CD8-positive, alpha-beta memory T cell (primary cell): ENCODE measurements at regions not wholly inside any gene's neighbourhood (a gene's known extent, or its start where the extent isn't known, plus 50 kb on each side); places are given as distances from the start of the nearest gene placed in this dataset.

Source experiments
- CTCF ChIA-PET: fragments of 350-600 bp; sonication (Branson Sonifier 250); formaldehyde crosslinking; loops from one replicate; lab custom pipeline; 2021; ENCODE audit warnings: antibody characterized with exemption; lab: Charles Lee
- POLR2A ChIA-PET: fragments of 350-600 bp; sonication (Branson Sonifier 250); formaldehyde crosslinking; loops from one replicate; lab custom pipeline; 2021; ENCODE audit warnings: antibody characterized with exemption; lab: Charles Lee
- DNase-seq, 5 donors: peaks; one replicate each; pipeline versions ENCODE4 v3.0.0 to v3.0.0-alpha.2; 2020 to 2022; ENCODE audit warnings: mixed read lengths in 1 of 5
- H3K27ac ChIP-seq: one replicate; pipeline ENCODE4 v1.7.0; 2013; ENCODE audit warnings: low read depth, mild to moderate bottlenecking, low read length, moderate library complexity
- H3K27me3 ChIP-seq: 2 replicates; pipeline ENCODE4 v1.7.0; 2013; ENCODE audit warnings: low read length, mild to moderate bottlenecking; ENCODE audit not compliant: insufficient read depth, poor library complexity, severe bottlenecking
- H3K36me3 ChIP-seq: 2 replicates; pipeline ENCODE4 v1.7.0; 2013; ENCODE audit warnings: mild to moderate bottlenecking, low read length, moderate library complexity; ENCODE audit not compliant: insufficient read depth
- H3K4me1 ChIP-seq: 2 replicates; pipeline ENCODE4 v1.7.0; 2013; ENCODE audit warnings: mild to moderate bottlenecking, low read length, moderate library complexity; ENCODE audit not compliant: insufficient read depth
- H3K4me3 ChIP-seq: 2 replicates; pipeline ENCODE4 v1.7.0; 2013; ENCODE audit warnings: mild to moderate bottlenecking, low read length
- H3K9me3 ChIP-seq: 2 replicates; pipeline ENCODE4 v1.7.0; 2013; ENCODE audit warnings: mild to moderate bottlenecking, low read length
- H3K27ac Mint-ChIP-seq, 8 donors: one replicate each; pipeline ENCODE4 v1.8.0; 2020 to 2021; ENCODE audit warnings: mixed read lengths in 8 of 8, mild to moderate bottlenecking in 6 of 8, inconsistent platforms in 3 of 8, moderate library complexity in 3 of 8
- H3K27me3 Mint-ChIP-seq, 2 donors: one replicate each; pipeline ENCODE4 v1.8.0; 2020 to 2021; ENCODE audit warnings: mixed read lengths in 2 of 2, mild to moderate bottlenecking in 1 of 2, moderate library complexity in 1 of 2
- H3K36me3 Mint-ChIP-seq, 3 donors: one replicate each; pipeline ENCODE4 v1.8.0; 2020 to 2021; ENCODE audit warnings: mixed read lengths in 3 of 3, inconsistent platforms in 1 of 3, mild to moderate bottlenecking in 1 of 3
- H3K4me1 Mint-ChIP-seq, 3 donors: one replicate each; pipeline ENCODE4 v1.8.0; 2020 to 2021; ENCODE audit warnings: mixed read lengths in 3 of 3, inconsistent platforms in 1 of 3, mild to moderate bottlenecking in 1 of 3
- H3K4me3 Mint-ChIP-seq, 7 donors: one replicate each; pipeline ENCODE4 v1.8.0; 2020 to 2021; ENCODE audit warnings: mixed read lengths in 7 of 7, mild to moderate bottlenecking in 6 of 7, moderate library complexity in 4 of 7, inconsistent platforms in 2 of 7
- H3K9me3 Mint-ChIP-seq, 5 donors: one replicate each; pipeline ENCODE4 v1.8.0; 2020 to 2022; ENCODE audit warnings: mixed read lengths in 5 of 5, mild to moderate bottlenecking in 3 of 5, moderate library complexity in 2 of 5, inconsistent platforms in 1 of 5

GRCh38 chr12:107352347-107353081, 259.2 kb upstream of the CRY1 start:
- no peak overlapping the region for H3K27ac ChIP-seq
- Mint-ChIP-seq H3K9me3 (no peaks in the 10 kb centered on the region), H3K27ac (peak overlapping the region; percentile 52 to 98 (median 85)), H3K4me1 (peaks cover 35 to 58% (median 45%) of the 10 kb centered on the region in 3 donors), H3K27me3 (no peaks in the 10 kb centered on the region), H3K4me3 (peak overlapping the region in 6 of 7 donors; percentile 55 to 81 (median 65)), H3K36me3 (peaks cover 0 to 3% (median under 1%) of the 10 kb centered on the region in 3 donors)
- no peak overlapping the region for H3K4me3 ChIP-seq
- CTCF ChIA-PET = no interaction called here
- H3K4me1 ChIP-seq = peaks cover 33% of the 10 kb centered on the region
- no peaks in the 10 kb centered on the region for H3K36me3 ChIP-seq
- no peaks in the 10 kb centered on the region for H3K9me3 ChIP-seq
- DNase-seq = no peak
- POLR2A ChIA-PET = interaction anchor here (0.7 kb wide), 1 partner anchor 17 kb away, joined by 3 read pairs; no protein-coding TSS in a partner anchor
- H3K27me3 ChIP-seq = no peaks in the 10 kb centered on the region

GRCh38 chr12:107353312-107353711, 260.0 kb upstream of the CRY1 start:
- ChIA-PET CTCF (no interaction called here), POLR2A (no interaction called here)
- peak overlapping the region in 6 of 8 donors; percentile 41 to 98 (median 85) for H3K27ac Mint-ChIP-seq
- no peak for DNase-seq
- H3K9me3 Mint-ChIP-seq = no peaks in the 10 kb centered on the region
- H3K36me3 Mint-ChIP-seq = peaks cover 0 to 3% (median 2%) of the 10 kb centered on the region in 3 donors
- H3K4me1 ChIP-seq = peaks cover 28% of the 10 kb centered on the region
- H3K9me3 ChIP-seq = no peaks in the 10 kb centered on the region
- H3K27me3 Mint-ChIP-seq = peaks cover 2 to 5% of the 10 kb centered on the region in 2 donors
- H3K4me1 Mint-ChIP-seq = peaks cover 37 to 50% (median 39%) of the 10 kb centered on the region in 3 donors
- no peak overlapping the region for H3K27ac ChIP-seq
- no peaks in the 10 kb centered on the region for H3K36me3 ChIP-seq
- H3K4me3 ChIP-seq = no peak overlapping the region
- H3K4me3 Mint-ChIP-seq = peak overlapping the region in 2 of 7 donors; percentile 55 to 67
- H3K27me3 ChIP-seq = no peaks in the 10 kb centered on the region

- Mint-ChIP-seq H3K4me1 (peaks cover 39 to 52% (median 44%) of the 10 kb centered on the region in 3 donors), H3K27me3 (peaks cover 2 to 5% of the 10 kb centered on the region in 2 donors), H3K9me3 (no peaks in the 10 kb centered on the region), H3K36me3 (peaks cover 0 to 3% (median 2%) of the 10 kb centered on the region in 3 donors), H3K27ac (peak overlapping the region in 4 of 8 donors; percentile 39 to 86 (median 52)), H3K4me3 (peak overlapping the region in 2 of 7 donors; percentile 27 to 37)
- Histone ChIP-seq H3K27me3 (no peaks in the 10 kb centered on the region), H3K4me3 (no peak overlapping the region), H3K9me3 (no peaks in the 10 kb centered on the region), H3K36me3 (no peaks in the 10 kb centered on the region), H3K27ac (no peak overlapping the region), H3K4me1 (peaks cover 28% of the 10 kb centered on the region)
- CTCF ChIA-PET = interaction anchor here (1.3 kb wide), 1 partner anchor 17 kb away, joined by 4 read pairs; no protein-coding TSS in a partner anchor
- POLR2A ChIA-PET = no interaction called here
- no peak for DNase-seq
Measured at GRCh38 chr12:107355004-107355565, 261.7 kb upstream of the CRY1 start.

GRCh38 chr12:107355612-107356011, 262.3 kb upstream of the CRY1 start:
- Histone ChIP-seq H3K36me3 (no peaks in the 10 kb centered on the region), H3K27me3 (no peaks in the 10 kb centered on the region), H3K27ac (no peak overlapping the region), H3K4me1 (peaks cover 28% of the 10 kb centered on the region), H3K4me3 (no peak overlapping the region), H3K9me3 (no peaks in the 10 kb centered on the region)
- peaks cover 2 to 5% of the 10 kb centered on the region in 2 donors for H3K27me3 Mint-ChIP-seq
- no peak for DNase-seq
- no peak overlapping the region for H3K27ac Mint-ChIP-seq
- CTCF ChIA-PET = interaction anchor here (0.9 to 1.3 kb wide), 2 partner anchors 17 to 35 kb away, joined by 3 to 4 read pairs; no protein-coding TSS in a partner anchor
- H3K4me3 Mint-ChIP-seq = no peak overlapping the region
- H3K4me1 Mint-ChIP-seq = peaks cover 39 to 53% (median 44%) of the 10 kb centered on the region in 3 donors
- no peaks in the 10 kb centered on the region for H3K9me3 Mint-ChIP-seq
- peaks cover 0 to 3% (median 2%) of the 10 kb centered on the region in 3 donors for H3K36me3 Mint-ChIP-seq
- POLR2A ChIA-PET = no interaction called here

- CTCF ChIA-PET = interaction anchor here (0.9 to 1.2 kb wide), 2 partner anchors 36 to 38 kb away, joined by 3 read pairs; no protein-coding TSS in a partner anchor
- DNase-seq = no peak
Measured at GRCh38 chr12:107356266-107356936, 263.1 kb upstream of the CRY1 start.

GRCh38 chr12:107356937-107357295, 263.6 kb upstream of the CRY1 start:
- H3K36me3 Mint-ChIP-seq = peaks cover 0 to 3% (median 2%) of the 10 kb centered on the region in 3 donors
- H3K4me3 Mint-ChIP-seq = no peak overlapping the region
- no peak overlapping the region for H3K4me3 ChIP-seq
- peaks cover 2 to 5% of the 10 kb centered on the region in 2 donors for H3K27me3 Mint-ChIP-seq
- no peaks in the 10 kb centered on the region for H3K27me3 ChIP-seq
- POLR2A ChIA-PET = no interaction called here
- no peak overlapping the region for H3K27ac ChIP-seq
- no peaks in the 10 kb centered on the region for H3K9me3 ChIP-seq
- H3K36me3 ChIP-seq = no peaks in the 10 kb centered on the region
- DNase-seq = no peak
- H3K9me3 Mint-ChIP-seq = no peaks in the 10 kb centered on the region
- peak overlapping the region in 1 of 8 donors; percentile 10 for H3K27ac Mint-ChIP-seq
- peaks cover 34 to 44% (median 35%) of the 10 kb centered on the region in 3 donors for H3K4me1 Mint-ChIP-seq
- CTCF ChIA-PET = interaction anchor here (1.2 kb wide), 1 partner anchor 38 kb away, joined by 3 read pairs; no protein-coding TSS in a partner anchor
- peaks cover 26% of the 10 kb centered on the region for H3K4me1 ChIP-seq

More at GRCh38 chr12:107356266-107356936, 263.1 kb upstream of the CRY1 start:
- no peaks in the 10 kb centered on the region for H3K36me3 ChIP-seq
- no peaks in the 10 kb centered on the region for H3K9me3 Mint-ChIP-seq
- H3K36me3 Mint-ChIP-seq = peaks cover 0 to 3% (median 2%) of the 10 kb centered on the region in 3 donors
- peaks cover 39 to 49% (median 40%) of the 10 kb centered on the region in 3 donors for H3K4me1 Mint-ChIP-seq
- no peak overlapping the region for H3K4me3 ChIP-seq
- peaks cover 2 to 5% of the 10 kb centered on the region in 2 donors for H3K27me3 Mint-ChIP-seq
- POLR2A ChIA-PET = no interaction called here
- H3K27ac ChIP-seq = no peak overlapping the region
- H3K9me3 ChIP-seq = no peaks in the 10 kb centered on the region
- peak overlapping the region in 2 of 8 donors; percentile 8 to 47 for H3K27ac Mint-ChIP-seq
- no peaks in the 10 kb centered on the region for H3K27me3 ChIP-seq
- H3K4me1 ChIP-seq = peaks cover 28% of the 10 kb centered on the region
- no peak overlapping the region for H3K4me3 Mint-ChIP-seq

- DNase-seq = no peak
- H3K27ac Mint-ChIP-seq = peak overlapping the region in 3 of 8 donors; percentile 21 to 64 (median 58)
Measured at GRCh38 chr12:107359382-107359781, 266.0 kb upstream of the CRY1 start.

More at GRCh38 chr12:107359382-107359781, 266.0 kb upstream of the CRY1 start:
- Mint-ChIP-seq H3K36me3 (peaks cover 0 to 3% (median 2%) of the 10 kb centered on the region in 3 donors), H3K4me3 (no peak overlapping the region), H3K27me3 (peaks cover 2 to 5% of the 10 kb centered on the region in 2 donors), H3K9me3 (no peaks in the 10 kb centered on the region), H3K4me1 (peaks cover 13 to 21% (median 14%) of the 10 kb centered on the region in 3 donors)
- Histone ChIP-seq H3K36me3 (no peaks in the 10 kb centered on the region), H3K4me3 (no peak overlapping the region), H3K27ac (no peak overlapping the region), H3K4me1 (peaks cover 11% of the 10 kb centered on the region), H3K27me3 (no peaks in the 10 kb centered on the region), H3K9me3 (no peaks in the 10 kb centered on the region)
- POLR2A ChIA-PET = no interaction called here
- CTCF ChIA-PET = no interaction called here
